Ecto neural progenitor cell (in vitro differentiated cells): ENCODE measurements at regions not wholly inside any gene's neighbourhood (a gene's known extent, or its start where the extent isn't known, plus 50 kb on each side); places are given as distances from the start of the nearest gene placed in this dataset.

ENCODE experiments used
- DNase-seq: peaks from one replicate; pipeline ENCODE4 v3.0.0-alpha.2; 2018; ENCODE audit warnings: low spot score

DNA sequence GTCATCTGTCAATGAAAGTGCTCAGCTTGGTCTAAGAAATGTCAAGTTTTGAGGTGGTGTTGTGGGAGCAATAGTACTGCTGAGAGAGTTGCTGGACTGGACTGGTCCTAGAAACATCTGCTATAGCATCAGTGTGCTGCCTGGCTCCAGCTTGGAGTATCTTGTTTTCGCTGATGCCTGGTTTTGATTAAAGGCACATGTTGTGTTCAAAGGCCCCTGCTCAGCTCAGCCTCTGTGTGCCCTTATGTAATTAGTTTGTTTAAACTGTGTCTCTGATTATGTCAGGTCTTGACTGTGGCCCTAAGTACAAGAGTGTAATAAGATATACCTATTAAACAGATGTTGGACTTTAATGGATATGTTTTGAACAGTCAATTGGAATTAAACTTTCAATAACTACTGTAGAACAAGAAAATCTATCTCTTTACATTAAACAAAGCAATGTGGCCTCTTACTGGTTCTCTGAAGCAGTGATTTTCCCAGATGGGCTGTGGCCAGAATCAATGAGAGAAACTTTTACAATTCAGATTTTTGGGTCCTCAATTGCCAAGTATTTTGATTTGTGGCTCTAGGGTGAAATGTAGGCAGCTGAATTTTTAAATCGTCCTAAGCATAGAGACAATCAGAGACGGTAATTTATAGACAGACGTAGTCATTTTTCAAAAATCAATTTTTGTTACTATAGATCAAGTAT is 668.2 kb downstream of the DHX35 start:
- DNase-seq: no peak

- DNase-seq: no peak
These were observed 665.6 kb downstream of the DHX35 start for GRCh38 chr20:39627765-39628164.

DNA sequence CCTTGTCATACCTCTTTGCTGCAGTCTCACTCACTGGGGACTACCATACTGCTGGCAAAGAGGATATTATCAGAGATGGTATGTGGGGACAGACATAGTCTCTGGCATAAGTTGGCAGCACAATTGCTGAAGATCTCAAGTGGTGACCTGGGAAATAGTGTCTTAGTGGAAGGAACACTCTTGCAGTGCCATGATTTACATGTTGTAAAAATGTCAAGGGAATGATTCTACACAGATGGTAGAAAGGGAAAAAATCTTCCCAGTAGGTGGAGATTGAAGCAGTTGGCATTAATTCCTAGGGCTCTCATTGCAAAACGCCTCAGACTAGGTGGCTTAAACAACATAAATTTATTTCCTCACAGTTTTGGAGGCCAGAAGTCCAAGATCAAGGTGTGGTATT is 662.2 kb downstream of the DHX35 start:
- no peak for DNase-seq

DNA sequence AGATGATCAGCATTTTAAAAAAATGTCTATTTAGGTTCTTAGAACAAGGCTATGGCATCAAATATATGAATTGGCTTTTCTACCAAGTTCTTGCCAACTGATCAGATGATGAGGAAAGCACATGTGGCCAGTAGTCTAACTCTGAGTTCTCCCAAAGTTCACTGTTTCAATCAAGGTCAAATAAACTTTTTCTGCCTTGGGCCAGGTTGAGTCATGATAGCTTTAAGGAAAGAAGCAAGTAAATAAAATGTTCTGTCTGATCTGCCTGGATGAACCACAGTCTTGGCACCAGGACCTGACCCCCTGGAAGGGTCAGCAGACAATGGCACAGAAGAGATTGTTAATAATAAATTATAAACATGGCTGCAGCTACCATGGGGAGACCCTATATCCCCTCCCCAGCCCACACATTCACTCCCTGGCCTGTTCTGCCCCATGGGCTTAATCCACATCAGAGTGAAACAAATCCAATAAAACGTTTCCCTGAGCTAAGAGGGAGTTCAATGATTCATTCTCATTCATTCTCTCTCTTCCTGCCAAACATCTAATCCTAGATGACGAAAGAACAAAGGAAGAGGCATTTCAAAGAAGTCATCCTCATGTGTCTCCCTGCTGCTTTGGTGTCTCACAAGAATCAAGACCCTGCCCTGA is 661.6 kb downstream of the DHX35 start:
- no peak for DNase-seq

GRCh38 chr20:39619271-39619785 is 657.2 kb downstream of the DHX35 start:
- no peak for DNase-seq

DNA sequence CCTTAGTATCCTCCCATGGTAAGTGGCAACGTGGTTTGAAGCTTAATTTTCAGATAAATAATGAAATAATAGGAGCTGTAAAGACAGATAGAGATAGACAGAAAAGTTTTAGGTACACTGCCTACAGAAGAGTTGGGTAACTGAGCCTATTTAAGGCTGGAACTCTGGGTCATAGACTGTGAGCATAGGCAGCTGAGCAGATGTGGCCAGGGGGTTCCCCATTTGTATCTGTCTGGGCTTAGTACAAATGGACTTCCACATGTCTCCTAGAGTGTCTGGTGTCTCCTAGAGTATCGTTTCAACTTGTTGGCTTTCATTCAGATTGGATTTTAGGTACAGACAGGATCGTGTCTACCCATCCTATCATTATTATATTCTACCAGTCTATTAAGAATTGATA is 649.8 kb downstream of the DHX35 start:
- no peak for DNase-seq

GRCh38 chr20:39607141-39607540 is 645.0 kb downstream of the DHX35 start:
- DNase-seq: no peak

- no peak for DNase-seq
These were observed 643.8 kb downstream of the DHX35 start for GRCh38 chr20:39605908-39606307.

GRCh38 chr20:39605361-39605760 is 643.2 kb downstream of the DHX35 start:
- DNase-seq: no peak

- DNase-seq: no peak
These were observed 641.1 kb downstream of the DHX35 start for GRCh38 chr20:39603219-39603618.

DNA sequence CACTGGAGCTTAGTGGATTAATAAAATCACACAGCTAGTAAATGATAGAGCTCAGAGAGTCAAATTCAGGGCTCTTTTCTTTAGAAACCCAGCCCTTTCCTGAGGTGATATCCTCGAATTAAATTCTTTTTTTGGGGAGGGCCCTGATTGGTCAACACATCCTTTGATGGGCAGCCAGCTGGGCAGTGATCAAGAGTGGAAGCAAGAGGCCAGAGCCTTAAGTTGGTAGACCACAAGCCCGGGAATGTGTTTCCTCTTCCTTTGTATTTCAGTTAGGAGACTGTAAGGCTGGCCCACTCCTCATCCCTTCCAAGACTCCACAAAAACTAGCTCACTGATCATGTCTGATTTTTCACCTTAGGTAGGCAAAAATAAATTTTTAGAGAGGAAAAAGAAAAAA is 640.5 kb downstream of the DHX35 start:
- DNase-seq: no peak

DNA sequence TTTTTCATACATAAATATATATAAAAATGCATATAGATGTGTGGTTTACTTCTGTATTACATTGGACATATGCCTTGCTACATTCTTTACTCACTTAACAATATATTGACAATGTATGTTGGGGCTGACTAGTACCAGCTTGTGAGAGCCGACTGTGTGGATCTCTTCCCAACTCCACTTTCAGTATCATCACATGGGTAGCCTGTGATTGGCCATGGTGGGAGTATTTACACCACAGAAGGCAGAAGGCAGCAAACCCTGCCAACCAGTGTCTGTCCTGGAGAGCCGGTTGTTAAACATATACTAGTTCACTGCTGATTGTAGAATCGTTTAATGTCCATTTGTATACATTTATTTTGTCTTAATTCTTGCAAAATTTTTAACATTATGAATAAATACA is 638.7 kb downstream of the DHX35 start:
- no peak for DNase-seq

GRCh38 chr20:39600156-39600555 is 638.0 kb downstream of the DHX35 start:
- no peak for DNase-seq

DNA sequence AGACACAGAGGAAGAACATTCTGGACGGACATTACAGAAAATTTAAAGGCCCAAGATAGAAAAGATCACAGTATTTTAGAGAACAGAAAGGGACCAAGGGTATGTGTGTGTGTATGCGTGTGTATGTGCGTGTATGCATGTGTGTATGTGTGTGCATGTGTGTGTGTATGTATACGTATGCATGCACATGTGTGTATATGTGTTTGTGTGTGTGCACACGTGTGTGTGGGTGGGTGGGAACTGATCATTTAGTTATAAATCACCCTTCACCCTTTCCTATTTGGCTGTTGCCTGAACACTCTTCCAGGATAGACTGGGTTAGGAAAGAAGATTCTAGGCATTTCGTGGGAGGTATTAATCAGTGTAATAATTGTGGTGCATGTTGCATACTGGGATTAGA is 634.4 kb downstream of the DHX35 start:
- DNase-seq: no peak

- DNase-seq: no peak
These were observed 630.2 kb downstream of the DHX35 start for GRCh38 chr20:39592371-39592770.

DNA sequence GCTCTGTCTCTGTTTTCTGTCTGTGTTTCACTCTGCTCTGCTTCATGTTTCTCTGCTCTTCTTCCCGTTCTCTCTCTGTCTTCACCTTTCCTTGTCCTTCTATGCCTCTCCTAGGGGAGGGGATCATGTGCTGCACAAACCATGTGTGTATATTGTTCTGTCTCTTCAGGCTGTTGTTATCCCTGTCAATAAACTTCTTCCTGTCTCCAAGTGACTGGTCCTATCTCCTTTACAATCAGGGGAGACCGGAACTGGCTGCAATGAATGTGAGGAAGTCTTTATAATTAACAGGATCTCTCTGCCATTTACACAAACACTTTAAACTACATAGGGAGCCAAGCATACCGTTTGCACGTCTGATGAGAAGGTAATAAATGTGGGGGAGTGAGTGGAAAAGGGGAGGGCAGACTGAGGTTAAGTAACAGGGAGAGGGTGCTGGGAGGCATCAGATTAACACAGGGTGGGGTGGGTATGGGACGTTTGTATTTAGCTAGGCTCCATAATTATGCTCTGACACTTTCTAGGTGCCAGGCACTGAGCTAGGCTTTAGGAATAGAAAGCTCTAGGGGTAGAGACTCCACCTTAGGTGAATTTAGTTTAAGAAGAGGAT is 626.1 kb downstream of the DHX35 start:
- DNase-seq: no peak

GRCh38 chr20:39581034-39581433 is 618.9 kb downstream of the DHX35 start:
- no peak for DNase-seq

DNA sequence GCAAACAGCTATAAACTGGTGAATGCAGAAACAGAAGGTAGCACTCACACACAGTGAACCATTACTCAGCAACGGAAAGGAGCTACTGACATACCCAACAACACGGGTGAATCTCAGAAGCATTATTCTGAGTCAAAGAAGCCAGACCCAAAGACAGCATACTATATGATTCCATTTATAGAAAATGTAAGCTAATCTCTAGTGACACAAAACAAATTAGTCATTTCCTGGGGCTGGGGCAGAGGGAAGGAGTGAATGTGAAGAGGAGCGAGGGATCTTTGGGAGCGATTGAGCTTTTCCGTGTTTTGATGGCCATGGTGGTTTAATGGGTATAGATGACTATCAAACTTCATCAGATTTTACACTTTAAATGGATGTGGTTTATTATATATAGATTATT is 614.6 kb downstream of the DHX35 start:
- DNase-seq: no peak

DNA sequence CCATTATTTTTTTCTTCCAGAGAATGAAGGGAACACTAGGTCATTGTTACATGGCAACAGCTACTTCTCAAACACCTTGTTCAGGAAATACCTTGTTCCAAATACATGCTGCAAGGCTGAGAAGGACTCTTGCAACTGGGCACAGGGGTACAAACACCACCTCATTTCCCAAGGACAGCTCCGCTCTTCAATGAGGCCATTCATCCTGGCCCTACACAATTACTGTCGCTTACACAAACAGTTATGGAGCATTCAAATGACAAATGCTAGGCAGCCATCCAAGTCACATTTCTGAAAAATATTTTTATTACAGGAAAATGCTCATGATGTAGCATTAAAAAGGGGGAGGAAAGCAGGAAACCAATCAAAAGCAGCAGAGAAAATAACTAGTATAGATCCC is 611.9 kb downstream of the DHX35 start:
- DNase-seq: no peak

GRCh38 chr20:39571171-39571570 is 609.0 kb downstream of the DHX35 start:
- DNase-seq: no peak

- DNase-seq: no peak
These were observed 606.0 kb downstream of the DHX35 start for GRCh38 chr20:39568109-39568508.

DNA sequence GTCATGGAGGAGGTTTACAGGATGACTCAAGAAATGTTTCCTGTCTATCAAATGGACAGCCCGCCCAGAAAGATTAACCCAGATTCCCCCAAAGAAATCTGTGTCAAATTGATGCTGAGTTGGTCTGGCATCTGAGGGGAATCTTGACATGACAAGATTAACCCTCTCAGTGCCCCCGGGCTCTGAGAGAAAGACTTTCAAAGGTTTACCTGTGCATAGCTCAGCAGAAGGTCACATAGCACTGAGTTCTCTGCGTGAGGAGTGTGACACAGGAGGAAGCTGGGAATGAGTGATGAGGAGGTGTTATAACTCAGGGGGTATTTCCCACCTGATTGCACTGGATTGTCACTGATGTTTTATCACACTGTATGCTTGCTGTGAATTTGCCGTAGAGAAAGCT is 601.2 kb downstream of the DHX35 start:
- DNase-seq: no peak

- no peak for DNase-seq
These were observed 592.2 kb downstream of the DHX35 start for GRCh38 chr20:39554341-39554740.
